GM12874 (cell line): ENCODE measurements at regions not wholly inside any gene's neighbourhood (a gene's known extent, or its start where the extent isn't known, plus 50 kb on each side); places are given as distances from the start of the nearest gene placed in this dataset.

ENCODE experiments used
- TF ChIP-seq, protein P1 (sequence below): IDR thresholded peaks from 2 replicates; pipeline ENCODE4 v1.5.1; 2011; ENCODE audit warnings: low read depth, mild to moderate bottlenecking, control low read depth, low read length, moderate library complexity; ENCODE audit not compliant: insufficient read depth

DNA sequence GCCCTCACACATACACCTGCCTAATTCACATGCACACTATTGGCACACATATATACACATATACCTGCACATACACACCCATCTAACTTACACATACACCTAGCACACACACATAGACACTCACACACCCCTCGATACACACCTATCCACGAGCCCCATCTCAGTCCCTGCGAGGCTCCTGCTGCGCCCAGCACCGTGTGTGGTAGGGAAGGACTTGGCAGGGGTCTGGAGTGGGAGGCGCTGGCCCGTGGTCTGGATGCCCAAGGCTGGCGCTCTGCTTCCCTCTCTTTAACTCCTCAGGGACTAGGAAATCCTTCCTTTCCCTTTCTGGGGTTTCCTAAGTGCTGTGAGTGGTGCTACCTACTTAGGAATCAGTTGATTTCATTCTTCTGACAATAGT, 202.7 kb downstream of the UQCRFS1 start:
- TF ChIP-seq, protein P1, sequence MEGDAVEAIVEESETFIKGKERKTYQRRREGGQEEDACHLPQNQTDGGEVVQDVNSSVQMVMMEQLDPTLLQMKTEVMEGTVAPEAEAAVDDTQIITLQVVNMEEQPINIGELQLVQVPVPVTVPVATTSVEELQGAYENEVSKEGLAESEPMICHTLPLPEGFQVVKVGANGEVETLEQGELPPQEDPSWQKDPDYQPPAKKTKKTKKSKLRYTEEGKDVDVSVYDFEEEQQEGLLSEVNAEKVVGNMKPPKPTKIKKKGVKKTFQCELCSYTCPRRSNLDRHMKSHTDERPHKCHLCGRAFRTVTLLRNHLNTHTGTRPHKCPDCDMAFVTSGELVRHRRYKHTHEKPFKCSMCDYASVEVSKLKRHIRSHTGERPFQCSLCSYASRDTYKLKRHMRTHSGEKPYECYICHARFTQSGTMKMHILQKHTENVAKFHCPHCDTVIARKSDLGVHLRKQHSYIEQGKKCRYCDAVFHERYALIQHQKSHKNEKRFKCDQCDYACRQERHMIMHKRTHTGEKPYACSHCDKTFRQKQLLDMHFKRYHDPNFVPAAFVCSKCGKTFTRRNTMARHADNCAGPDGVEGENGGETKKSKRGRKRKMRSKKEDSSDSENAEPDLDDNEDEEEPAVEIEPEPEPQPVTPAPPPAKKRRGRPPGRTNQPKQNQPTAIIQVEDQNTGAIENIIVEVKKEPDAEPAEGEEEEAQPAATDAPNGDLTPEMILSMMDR: no peak

DNA sequence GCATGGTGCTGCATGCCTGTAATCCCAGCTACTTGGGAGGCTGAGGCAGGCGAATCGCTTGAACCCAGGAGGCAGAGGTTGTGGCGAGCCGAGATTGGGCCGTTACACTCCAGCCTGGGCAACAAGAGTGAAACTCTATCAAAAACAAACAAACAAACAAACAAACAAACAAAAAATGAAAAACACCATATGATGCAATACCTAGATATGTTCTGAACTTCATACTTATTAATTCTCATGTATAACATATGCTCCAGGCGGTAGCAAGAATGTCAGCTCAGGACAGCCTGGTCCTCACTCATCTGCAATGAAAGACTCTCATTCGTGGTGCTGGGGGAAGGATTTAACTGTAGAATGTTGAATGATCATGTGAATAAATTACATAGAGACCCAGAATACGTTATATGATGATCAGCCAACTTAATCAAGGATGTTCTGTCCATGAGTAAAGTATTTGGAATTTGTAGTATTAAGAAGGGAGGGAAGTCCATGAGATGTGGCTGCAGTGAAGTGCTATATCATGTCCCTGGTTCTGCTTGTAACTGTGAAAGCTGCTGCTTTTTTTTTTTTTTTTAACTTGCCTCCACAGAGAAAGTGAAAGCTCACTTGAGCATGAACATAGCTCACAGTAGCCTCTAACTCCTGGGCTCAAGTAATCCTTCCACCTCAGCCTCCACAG, 206.8 kb downstream of the UQCRFS1 start:
- TF ChIP-seq, protein P1: no peak

DNA sequence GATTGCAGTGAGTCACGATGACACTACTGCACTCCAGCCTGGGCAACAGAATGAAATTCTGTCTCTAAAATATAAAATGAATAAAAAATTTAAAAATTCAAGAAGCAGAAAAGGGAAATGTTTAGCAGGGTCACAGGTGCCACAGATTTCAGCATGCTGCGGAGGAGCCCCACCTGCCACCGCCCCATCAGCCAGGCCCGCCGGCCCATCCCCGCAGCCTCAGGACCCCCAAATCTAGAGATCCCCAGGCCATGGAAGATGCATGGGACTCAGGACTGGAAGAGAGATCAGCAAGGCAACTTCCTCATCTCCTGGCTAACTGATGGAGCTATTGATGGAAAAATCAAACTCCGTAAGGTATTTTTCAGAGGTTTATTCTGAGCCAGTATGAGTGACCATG, 208.2 kb downstream of the UQCRFS1 start:
- TF ChIP-seq, protein P1: no peak

DNA sequence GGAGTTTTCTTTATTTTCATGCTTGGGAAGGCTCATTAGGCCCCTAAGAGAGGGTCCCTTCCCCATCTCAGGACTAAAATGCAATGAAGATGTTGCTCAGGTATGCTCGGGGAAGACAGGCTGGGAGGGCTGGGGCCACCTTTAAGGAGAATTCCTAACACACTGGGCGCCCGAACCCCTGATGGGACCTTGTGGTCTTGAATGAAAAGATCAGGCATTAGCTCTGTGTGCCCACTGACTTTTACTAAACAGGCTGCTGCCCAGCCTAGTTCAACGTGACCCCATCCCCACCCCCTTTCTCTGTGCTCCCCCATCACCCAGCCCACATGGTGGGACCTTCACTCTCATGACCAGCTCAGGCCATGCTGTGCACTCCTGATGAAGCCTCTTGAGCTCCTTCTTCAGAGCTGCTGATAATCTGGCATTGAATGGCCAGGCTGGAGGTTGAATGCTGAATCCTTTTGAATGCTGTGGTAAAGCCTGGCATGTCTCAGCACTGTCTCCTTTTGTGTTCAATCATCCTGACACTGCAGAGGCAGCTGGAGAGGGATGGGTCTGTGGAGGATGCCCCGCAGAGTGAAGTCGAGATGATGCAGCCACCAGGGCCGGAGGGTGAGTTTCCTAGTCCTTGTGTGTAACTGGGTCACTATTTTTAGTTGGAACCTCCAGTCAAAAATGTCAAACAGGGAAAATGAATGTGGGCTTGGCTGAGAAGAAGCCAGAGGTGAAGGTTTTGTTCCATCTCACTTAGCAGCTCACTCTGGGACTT, 209.1 kb downstream of the UQCRFS1 start:
- TF ChIP-seq, protein P1: no peak

DNA sequence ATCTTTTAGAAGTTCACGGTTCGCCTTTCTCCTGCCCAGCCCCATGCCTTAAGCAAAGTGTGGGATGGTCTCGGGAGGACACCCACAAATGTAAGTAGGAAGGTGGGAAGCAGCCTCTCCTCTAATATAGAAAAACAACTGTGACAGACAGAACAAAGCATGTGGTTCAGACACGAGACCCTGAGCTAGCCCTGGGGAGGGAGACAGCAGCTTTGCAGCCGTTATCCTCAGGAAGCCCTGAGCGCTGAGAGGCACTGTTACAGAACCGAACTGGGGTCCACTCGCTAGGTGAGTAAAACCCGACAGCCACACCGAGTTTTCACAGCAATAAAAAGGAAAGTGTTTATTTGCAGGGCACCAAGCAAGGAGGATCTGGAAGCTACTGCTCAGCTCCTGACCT, 210.6 kb downstream of the UQCRFS1 start:
- TF ChIP-seq, protein P1: no peak

DNA sequence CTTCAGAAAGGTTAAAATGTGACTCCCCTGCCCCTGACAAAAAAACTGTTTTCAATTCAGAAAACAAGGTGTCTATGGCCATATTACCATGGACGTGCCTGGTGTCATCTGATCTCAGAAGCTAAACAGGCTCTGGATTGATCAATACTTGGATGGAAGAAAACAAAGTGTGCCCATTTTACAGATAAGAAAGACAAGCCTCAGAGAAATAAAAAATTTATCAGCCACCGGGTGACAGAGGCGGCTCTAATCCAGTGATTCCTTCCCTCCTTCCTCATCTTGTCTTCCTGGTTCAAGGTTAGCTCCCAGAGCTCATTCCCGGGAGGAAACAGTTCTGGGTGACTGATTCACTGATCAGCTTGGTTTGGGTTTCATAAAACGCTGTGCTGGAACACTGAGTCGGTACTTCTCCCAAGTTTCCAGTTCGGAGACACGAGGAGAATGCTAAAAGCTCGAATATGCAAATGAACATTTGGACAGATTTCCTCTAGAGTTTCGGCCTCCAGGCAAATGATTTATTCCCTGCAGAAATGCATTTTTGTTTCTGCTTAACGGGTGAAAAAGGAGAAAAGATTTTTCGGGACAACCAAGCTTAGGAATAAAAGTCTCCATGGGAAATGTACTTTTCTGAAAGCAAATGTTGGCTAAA, 211.2 kb downstream of the UQCRFS1 start:
- TF ChIP-seq, protein P1: no peak

DNA sequence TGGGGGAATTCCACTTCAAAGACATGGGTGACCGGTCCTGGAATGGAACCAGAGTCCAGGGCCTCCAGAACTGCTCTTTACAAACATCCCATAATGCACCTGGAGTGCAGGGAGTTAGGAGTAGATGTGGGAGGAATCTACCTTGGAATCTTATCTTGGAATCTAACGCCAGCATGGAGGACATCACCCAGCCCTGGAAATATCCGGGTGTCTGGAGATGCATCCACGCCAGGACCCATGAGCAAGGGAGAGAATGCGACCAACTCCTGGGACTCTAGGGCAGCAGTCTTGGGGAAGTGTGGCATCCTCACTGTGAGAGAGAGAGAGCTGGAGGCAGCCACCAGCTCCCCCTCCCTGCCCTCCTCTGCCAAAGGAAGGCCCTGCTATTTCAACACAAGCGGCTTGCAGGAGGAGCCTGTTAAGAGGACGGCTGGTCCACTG, 211.8 kb downstream of the UQCRFS1 start:
- TF ChIP-seq, protein P1: no peak
